Transverse colon (tissue), 3 donors: ENCODE measurements at regions not wholly inside any gene's neighbourhood (a gene's known extent, or its start where the extent isn't known, plus 50 kb on each side); places are given as distances from the start of the nearest gene placed in this dataset.

Experiments
- EP300 ChIP-seq: sonication (generic); formaldehyde crosslinking; IDR thresholded peaks from one replicate; pipeline ENCODE4 v1.6.1; 2017; ENCODE audit warnings: antibody characterized with exemption, low read depth
- TF ChIP-seq, protein P1 (sequence below), 5 experiments: fragments of 200-600 bp in 3 of 5; fragments of 450-650 bp in 2 of 5; sonication (generic) in 3 of 5; IDR thresholded peaks; 1 replicate in 2 of 5; 2 replicates in 3 of 5; pipeline ENCODE4 v1.5.1; 2016 to 2017; ENCODE audit warnings: antibody characterized with exemption in 5 of 5, inconsistent platforms in 3 of 5, mild to moderate bottlenecking in 2 of 5, moderate library complexity in 1 of 5

DNA sequence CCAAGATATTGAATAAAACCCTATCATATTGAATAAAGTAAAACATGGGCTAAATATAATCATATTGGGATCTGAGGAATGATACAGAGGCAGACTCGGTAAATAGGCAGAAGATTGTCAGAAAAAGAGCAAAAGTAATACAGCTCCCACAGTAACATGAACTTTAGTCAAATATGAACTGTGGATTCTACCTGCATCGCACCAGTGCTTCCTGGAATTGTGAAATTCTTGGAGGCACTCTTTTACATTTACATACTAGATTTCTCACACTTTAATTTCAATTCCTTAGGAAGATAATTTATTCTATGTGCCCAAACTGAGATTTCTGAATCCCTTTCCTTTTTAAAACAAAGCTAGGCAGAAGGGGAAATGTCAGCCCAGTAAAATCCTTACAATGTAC is 325.1 kb upstream of the SLC39A10 start:
- TF ChIP-seq, protein P1, sequence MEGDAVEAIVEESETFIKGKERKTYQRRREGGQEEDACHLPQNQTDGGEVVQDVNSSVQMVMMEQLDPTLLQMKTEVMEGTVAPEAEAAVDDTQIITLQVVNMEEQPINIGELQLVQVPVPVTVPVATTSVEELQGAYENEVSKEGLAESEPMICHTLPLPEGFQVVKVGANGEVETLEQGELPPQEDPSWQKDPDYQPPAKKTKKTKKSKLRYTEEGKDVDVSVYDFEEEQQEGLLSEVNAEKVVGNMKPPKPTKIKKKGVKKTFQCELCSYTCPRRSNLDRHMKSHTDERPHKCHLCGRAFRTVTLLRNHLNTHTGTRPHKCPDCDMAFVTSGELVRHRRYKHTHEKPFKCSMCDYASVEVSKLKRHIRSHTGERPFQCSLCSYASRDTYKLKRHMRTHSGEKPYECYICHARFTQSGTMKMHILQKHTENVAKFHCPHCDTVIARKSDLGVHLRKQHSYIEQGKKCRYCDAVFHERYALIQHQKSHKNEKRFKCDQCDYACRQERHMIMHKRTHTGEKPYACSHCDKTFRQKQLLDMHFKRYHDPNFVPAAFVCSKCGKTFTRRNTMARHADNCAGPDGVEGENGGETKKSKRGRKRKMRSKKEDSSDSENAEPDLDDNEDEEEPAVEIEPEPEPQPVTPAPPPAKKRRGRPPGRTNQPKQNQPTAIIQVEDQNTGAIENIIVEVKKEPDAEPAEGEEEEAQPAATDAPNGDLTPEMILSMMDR (IDR thresholded peaks at IDR 0.05) = no peak
- TF ChIP-seq EP300 = no peak
